ENCODE measurements at regions not wholly inside any gene's neighbourhood (a gene's known extent, or its start where the extent isn't known, plus 50 kb on each side); places are given as distances from the start of the nearest gene placed in this dataset.

DNA sequence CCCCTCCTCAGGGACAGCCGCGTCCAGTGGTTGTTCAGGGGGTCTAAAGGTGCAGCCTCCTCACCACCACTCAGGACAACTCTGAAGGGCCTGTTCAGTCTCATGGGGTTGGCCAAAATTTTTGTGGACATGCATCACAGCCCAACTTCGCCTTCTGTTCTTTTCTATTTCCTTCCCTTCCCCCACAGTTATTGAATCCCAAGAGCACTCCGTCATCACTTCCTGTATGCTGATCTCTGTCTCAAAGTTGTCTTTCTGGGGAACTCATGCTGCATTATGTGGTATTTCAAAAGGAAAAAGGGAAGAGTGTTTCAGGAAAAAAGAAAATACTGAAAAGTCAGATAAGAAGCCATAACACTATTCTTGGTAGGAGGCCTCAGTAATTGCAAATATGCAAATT is 355.4 kb downstream of the CAAP1 start:
- ChIA-PET CTCF (no interaction called here), POLR2A (ENCODE audit: low non-redundant PET) (no interaction called here)
- TF ChIP-seq, protein P1, sequence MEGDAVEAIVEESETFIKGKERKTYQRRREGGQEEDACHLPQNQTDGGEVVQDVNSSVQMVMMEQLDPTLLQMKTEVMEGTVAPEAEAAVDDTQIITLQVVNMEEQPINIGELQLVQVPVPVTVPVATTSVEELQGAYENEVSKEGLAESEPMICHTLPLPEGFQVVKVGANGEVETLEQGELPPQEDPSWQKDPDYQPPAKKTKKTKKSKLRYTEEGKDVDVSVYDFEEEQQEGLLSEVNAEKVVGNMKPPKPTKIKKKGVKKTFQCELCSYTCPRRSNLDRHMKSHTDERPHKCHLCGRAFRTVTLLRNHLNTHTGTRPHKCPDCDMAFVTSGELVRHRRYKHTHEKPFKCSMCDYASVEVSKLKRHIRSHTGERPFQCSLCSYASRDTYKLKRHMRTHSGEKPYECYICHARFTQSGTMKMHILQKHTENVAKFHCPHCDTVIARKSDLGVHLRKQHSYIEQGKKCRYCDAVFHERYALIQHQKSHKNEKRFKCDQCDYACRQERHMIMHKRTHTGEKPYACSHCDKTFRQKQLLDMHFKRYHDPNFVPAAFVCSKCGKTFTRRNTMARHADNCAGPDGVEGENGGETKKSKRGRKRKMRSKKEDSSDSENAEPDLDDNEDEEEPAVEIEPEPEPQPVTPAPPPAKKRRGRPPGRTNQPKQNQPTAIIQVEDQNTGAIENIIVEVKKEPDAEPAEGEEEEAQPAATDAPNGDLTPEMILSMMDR (conservative IDR thresholded peaks at IDR 0.05; ENCODE audit: low read depth, low read length) = no peak
- no peak for TF ChIP-seq EZH2 (IDR thresholded peaks at IDR 0.05; ENCODE audit: borderline replicate concordance, low read depth, low read length, poor library complexity, severe bottlenecking)
- no peaks in the 10 kb centered on the region for H3K27me3 ChIP-seq (replicated peaks; ENCODE audit: insufficient read depth, low read depth, low read length, poor library complexity)
- no peak overlapping the region for H3K4me3 ChIP-seq (ENCODE audit: low read depth, low read length, poor library complexity, severe bottlenecking)
- no TSS peak for BruUV-seq (replicated peaks)
- no peaks in the 10 kb centered on the region for H3K36me3 ChIP-seq (ENCODE audit: insufficient read depth, low read length, poor library complexity, severe bottlenecking)
- DNase-seq (ENCODE audit: low spot score) = no peak
- intact Hi-C loops (cut with micrococcal nuclease; ENCODE audit: unreplicated experiment) = no loop called here
- H3K9me3 ChIP-seq (ENCODE audit: low read depth, low read length, poor library complexity, severe bottlenecking) = no peaks in the 10 kb centered on the region
- H3K27ac ChIP-seq (ENCODE audit: low read depth, low read length, poor library complexity, severe bottlenecking) = no peak overlapping the region
- no peaks in the 10 kb centered on the region for H3K4me1 ChIP-seq (ENCODE audit: insufficient read depth, low read length, poor library complexity, severe bottlenecking)

DNA sequence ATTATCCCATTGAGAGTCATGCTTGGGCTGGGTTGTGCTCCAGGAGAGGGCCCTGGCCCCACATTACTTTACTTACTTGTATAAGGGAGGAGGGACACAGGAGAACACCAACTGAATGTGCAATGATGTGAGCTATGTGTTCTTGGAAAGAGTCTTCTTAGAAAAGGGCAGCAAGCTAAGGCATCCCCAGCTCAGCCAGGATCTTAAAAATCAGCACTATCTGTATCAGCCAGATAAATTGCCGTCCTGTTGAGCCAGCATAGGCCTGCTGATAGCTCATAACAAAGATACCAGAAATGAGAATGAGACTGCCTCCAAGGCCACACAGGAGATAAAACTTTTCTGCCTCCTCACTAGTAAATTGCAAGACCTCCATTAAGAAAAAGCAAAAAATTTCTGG is 357.5 kb downstream of the CAAP1 start:
- CTCF ChIA-PET = no interaction called here
- BruUV-seq (replicated peaks) = no TSS peak
- POLR2A ChIA-PET (ENCODE audit: low non-redundant PET) = no interaction called here
- H3K27ac ChIP-seq (ENCODE audit: low read depth, low read length, poor library complexity, severe bottlenecking) = no peak overlapping the region
- TF ChIP-seq EZH2 (IDR thresholded peaks at IDR 0.05; ENCODE audit: borderline replicate concordance, low read depth, low read length, poor library complexity, severe bottlenecking) = no peak
- TF ChIP-seq, protein P1 (conservative IDR thresholded peaks at IDR 0.05; ENCODE audit: low read depth, low read length) = no peak
- H3K4me1 ChIP-seq (ENCODE audit: insufficient read depth, low read length, poor library complexity, severe bottlenecking) = no peaks in the 10 kb centered on the region
- H3K4me3 ChIP-seq (ENCODE audit: low read depth, low read length, poor library complexity, severe bottlenecking) = no peak overlapping the region
- no peak for DNase-seq (ENCODE audit: low spot score)
- intact Hi-C loops (cut with micrococcal nuclease; ENCODE audit: unreplicated experiment) = no loop called here
- no peaks in the 10 kb centered on the region for H3K27me3 ChIP-seq (replicated peaks; ENCODE audit: insufficient read depth, low read depth, low read length, poor library complexity)
- H3K36me3 ChIP-seq (ENCODE audit: insufficient read depth, low read length, poor library complexity, severe bottlenecking) = no peaks in the 10 kb centered on the region
- no peaks in the 10 kb centered on the region for H3K9me3 ChIP-seq (ENCODE audit: low read depth, low read length, poor library complexity, severe bottlenecking)

DNA sequence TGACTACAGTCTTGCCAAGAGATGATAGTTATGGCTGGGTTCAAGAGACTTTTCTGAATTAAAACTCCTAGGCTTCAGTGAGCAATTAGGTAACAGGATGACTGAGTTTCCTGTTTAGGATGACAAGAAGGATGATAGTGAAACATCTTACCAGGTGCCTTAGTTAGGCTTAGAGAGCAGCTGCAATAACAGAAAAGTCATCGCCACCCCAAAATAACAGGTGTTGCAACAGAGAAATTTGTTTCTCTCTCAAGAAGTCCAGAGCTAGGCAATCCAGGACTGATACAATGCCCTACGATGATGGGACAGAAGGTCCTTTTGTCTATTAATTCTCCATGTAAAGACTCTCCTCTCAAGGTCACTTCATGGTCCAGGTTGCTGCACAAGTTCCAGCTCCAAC is 361.8 kb downstream of the CAAP1 start:
- BruUV-seq (replicated peaks) = no TSS peak
- ChIA-PET CTCF (no interaction called here), POLR2A (ENCODE audit: low non-redundant PET) (no interaction called here)
- no peak for DNase-seq (ENCODE audit: low spot score)
- Histone ChIP-seq H3K27ac (ENCODE audit: low read depth, low read length, poor library complexity, severe bottlenecking) (no peak overlapping the region), H3K4me3 (ENCODE audit: low read depth, low read length, poor library complexity, severe bottlenecking) (no peak overlapping the region), H3K36me3 (ENCODE audit: insufficient read depth, low read length, poor library complexity, severe bottlenecking) (no peaks in the 10 kb centered on the region), H3K9me3 (ENCODE audit: low read depth, low read length, poor library complexity, severe bottlenecking) (no peaks in the 10 kb centered on the region), H3K27me3 (replicated peaks; ENCODE audit: insufficient read depth, low read depth, low read length, poor library complexity) (no peaks in the 10 kb centered on the region), H3K4me1 (ENCODE audit: insufficient read depth, low read length, poor library complexity, severe bottlenecking) (no peaks in the 10 kb centered on the region)
- intact Hi-C loops (cut with micrococcal nuclease; ENCODE audit: unreplicated experiment) = no loop called here
- TF ChIP-seq, protein P1 (conservative IDR thresholded peaks at IDR 0.05; ENCODE audit: low read depth, low read length) = no peak
- no peak for TF ChIP-seq EZH2 (IDR thresholded peaks at IDR 0.05; ENCODE audit: borderline replicate concordance, low read depth, low read length, poor library complexity, severe bottlenecking)

Data from A673 (cell line).